NCI-H1105 treated with DMSO at 0.1 percent for 48 hours (cell line): ENCODE measurements at regions not wholly inside any gene's neighbourhood (a gene's known extent, or its start where the extent isn't known, plus 50 kb on each side); places are given as distances from the start of the nearest gene placed in this dataset.
A peak's percentile ranks its signal among the peaks of the same experiment; 100 is the strongest.
"Not testable (repeated sequence)": the region's sequence is repeated elsewhere in the genome, so short reads cannot be mapped to it uniquely, and the experiment has no call there.

Experiments
- DNase-seq: peaks from one replicate; lab custom pipeline; 2025; lab: John Stamatoyannopoulos, UW

- no peak for DNase-seq
Measured at GRCh38 chr1:93773049-93773838, 91.6 kb upstream of the BCAR3 start.

GRCh38 chr1:93771843-93772242 is 90.2 kb upstream of the BCAR3 start:
- DNase-seq = no peak

- no peak for DNase-seq
Measured at GRCh38 chr1:93770640-93771039, 89.0 kb upstream of the BCAR3 start.

- DNase-seq = no peak
Measured at GRCh38 chr1:93769777-93770176, 88.1 kb upstream of the BCAR3 start.

GRCh38 chr1:93768380-93768863 is 86.8 kb upstream of the BCAR3 start:
- no peak for DNase-seq

GRCh38 chr1:93766451-93766850 is 84.8 kb upstream of the BCAR3 start:
- no peak for DNase-seq

- no peak for DNase-seq
Measured at GRCh38 chr1:93765099-93765498, 83.5 kb upstream of the BCAR3 start.

- DNase-seq = no peak
Measured at GRCh38 chr1:93764366-93764750, 82.7 kb upstream of the BCAR3 start.

GRCh38 chr1:93763704-93764365 is 82.2 kb upstream of the BCAR3 start:
- no peak for DNase-seq

GRCh38 chr1:93758842-93759515 is 77.3 kb upstream of the BCAR3 start:
- no peak for DNase-seq

- DNase-seq = no peak
Measured at GRCh38 chr1:93757256-93758036, 75.8 kb upstream of the BCAR3 start.

GRCh38 chr1:93756657-93757056 is 75.0 kb upstream of the BCAR3 start:
- DNase-seq = no peak

GRCh38 chr1:93755251-93755715 is 73.6 kb upstream of the BCAR3 start:
- DNase-seq = not testable (repeated sequence)

- DNase-seq = no peak
Measured at GRCh38 chr1:93753791-93754763, 72.4 kb upstream of the BCAR3 start.

GRCh38 chr1:93751377-93752250 is 70.0 kb upstream of the BCAR3 start:
- DNase-seq = no peak

- no peak for DNase-seq
Measured at GRCh38 chr1:93750955-93751354, 69.3 kb upstream of the BCAR3 start.

GRCh38 chr1:93749894-93750301 is 68.3 kb upstream of the BCAR3 start:
- DNase-seq = peak; percentile 38

GRCh38 chr1:93749487-93749886 is 67.8 kb upstream of the BCAR3 start:
- DNase-seq = no peak

- no peak for DNase-seq
Measured at GRCh38 chr1:93746021-93746812, 64.6 kb upstream of the BCAR3 start.
